ENCODE measurements at regions not wholly inside any gene's neighbourhood (a gene's known extent, or its start where the extent isn't known, plus 50 kb on each side); places are given as distances from the start of the nearest gene placed in this dataset.

DNA sequence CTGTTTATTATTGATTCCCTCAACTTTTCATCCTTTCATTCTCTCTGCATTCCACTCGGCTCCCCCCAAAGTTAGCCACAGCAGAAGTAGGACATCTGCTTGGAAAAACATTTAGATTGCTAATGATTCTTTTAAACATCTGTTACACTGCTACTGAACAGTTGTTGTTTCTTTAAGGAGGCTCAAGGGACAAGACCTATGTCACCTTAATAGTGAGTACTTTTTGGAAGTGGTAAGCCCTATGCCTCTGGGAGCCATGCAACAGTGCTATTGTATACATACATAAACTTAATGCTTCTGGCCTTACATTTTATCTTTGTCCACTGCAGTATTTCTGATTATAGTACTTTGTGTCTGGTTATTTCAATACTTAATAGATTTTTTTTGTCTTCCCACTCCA lies 628.2 kb upstream of the FOXG1 start:
- WGBS (ENCODE audit: insufficient coverage) = no CpG with 5 or more reads among the region's 1 CpG
- peak; percentile 77 for DNase-seq
- no peaks in the 10 kb centered on the region for H3K9me3 ChIP-seq (replicated peaks; ENCODE audit: control insufficient read depth, low read depth, low read length)

DNA sequence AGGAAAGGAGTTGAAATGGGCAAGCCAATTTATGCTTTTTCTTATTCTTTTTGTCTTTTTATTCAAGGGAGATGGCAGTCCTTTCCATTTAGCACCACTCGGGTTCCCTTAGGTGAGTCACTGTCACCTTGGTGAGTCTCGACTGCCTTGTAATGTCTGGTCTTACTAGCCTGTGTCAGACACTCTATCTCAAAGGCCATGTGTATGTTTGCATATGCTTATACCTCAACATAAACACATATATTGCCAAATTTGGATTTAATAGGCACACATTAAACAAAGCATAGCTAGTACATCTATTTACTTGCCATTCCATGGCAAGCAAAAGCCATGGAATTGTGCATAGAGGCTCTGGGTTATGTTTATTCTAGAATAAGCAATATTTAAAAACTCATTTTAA lies 624.9 kb upstream of the FOXG1 start:
- no peak overlapping the region for H3K27ac ChIP-seq (ENCODE audit: low read length)
- no CpG with 5 or more reads among the region's 2 CpGs for WGBS (ENCODE audit: insufficient coverage)

More for the DNA sequence above, 628.2 kb upstream of the FOXG1 start:
- Histone ChIP-seq H3K36me3 (ENCODE audit: control insufficient read depth, insufficient read depth, low read length) (no peaks in the 10 kb centered on the region), H3K4me1 (ENCODE audit: control insufficient read depth, insufficient read depth, low read length) (no peaks in the 10 kb centered on the region), H3K4me3 (ENCODE audit: low read length) (no peak overlapping the region), H3K27me3 (ENCODE audit: control insufficient read depth, insufficient read depth, low read length) (no peaks in the 10 kb centered on the region), H3K27ac (ENCODE audit: low read length) (no peak overlapping the region)

DNA sequence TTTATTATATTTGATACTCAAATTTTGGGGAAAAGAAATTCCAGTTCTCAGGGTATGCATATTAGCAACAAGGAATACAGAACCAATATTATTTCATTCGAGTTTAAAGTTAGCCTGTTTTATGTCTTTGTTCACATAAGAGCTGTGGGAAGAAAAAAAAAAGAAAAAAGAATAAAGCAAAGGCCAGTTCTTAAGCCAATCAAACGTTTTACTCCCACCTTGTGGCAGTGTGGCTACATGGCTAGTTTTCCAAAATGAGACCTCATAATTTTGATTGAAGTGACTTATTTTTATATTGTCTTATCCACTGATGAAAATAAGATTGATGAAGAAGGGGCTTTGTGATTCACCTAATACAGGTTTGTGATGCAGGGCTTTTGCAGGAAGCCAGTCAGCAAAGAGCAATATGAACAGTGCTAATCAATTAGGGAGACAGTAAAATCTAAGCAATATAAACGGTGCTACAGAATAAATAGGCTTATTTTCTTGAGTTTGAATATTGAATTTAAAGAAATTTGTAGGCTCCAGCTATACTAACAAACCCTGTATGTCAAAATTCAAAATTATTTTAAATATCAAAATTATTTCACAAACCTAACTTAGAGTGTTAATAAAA lies 624.1 kb upstream of the FOXG1 start:
- DNase-seq = peak; percentile 66
- Histone ChIP-seq H3K9me3 (replicated peaks; ENCODE audit: control insufficient read depth, low read depth, low read length) (peaks cover 4% of the 10 kb centered on the region), H3K36me3 (ENCODE audit: control insufficient read depth, insufficient read depth, low read length) (no peaks in the 10 kb centered on the region), H3K27me3 (ENCODE audit: control insufficient read depth, insufficient read depth, low read length) (no peaks in the 10 kb centered on the region), H3K4me1 (ENCODE audit: control insufficient read depth, insufficient read depth, low read length) (no peaks in the 10 kb centered on the region), H3K27ac (ENCODE audit: low read length) (no peak overlapping the region), H3K4me3 (ENCODE audit: low read length) (no peak overlapping the region)
- WGBS (ENCODE audit: insufficient coverage) = no CpG with 5 or more reads among the region's 3 CpGs

More for the DNA sequence above, 624.9 kb upstream of the FOXG1 start:
- DNase-seq = no peak
- Histone ChIP-seq H3K27me3 (ENCODE audit: control insufficient read depth, insufficient read depth, low read length) (no peaks in the 10 kb centered on the region), H3K9me3 (replicated peaks; ENCODE audit: control insufficient read depth, low read depth, low read length) (no peaks in the 10 kb centered on the region), H3K4me3 (ENCODE audit: low read length) (no peak overlapping the region), H3K36me3 (ENCODE audit: control insufficient read depth, insufficient read depth, low read length) (no peaks in the 10 kb centered on the region), H3K4me1 (ENCODE audit: control insufficient read depth, insufficient read depth, low read length) (no peaks in the 10 kb centered on the region)

DNA sequence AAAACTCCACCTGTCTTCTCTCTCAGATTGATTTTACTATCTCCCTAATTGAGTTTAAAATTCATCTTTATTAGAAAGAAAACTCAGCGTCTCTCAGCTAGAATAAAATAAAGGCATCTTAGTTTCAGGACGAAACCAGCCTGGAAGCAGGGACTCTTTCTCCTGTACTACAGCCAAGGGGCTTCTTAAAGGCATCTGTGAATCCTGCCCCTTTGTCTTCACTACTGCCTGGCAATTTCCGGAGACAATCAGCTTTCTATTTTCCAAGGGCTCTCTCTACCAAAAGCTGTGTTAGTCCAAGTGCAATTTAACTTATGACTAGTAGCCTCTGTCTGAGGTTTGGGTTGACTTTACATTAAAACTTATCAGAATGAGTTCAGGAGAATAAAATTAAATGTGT lies 623.3 kb upstream of the FOXG1 start:
- WGBS (ENCODE audit: insufficient coverage) = 32% methylated on average over 2 of the region's 3 CpGs
- H3K27me3 ChIP-seq (ENCODE audit: control insufficient read depth, insufficient read depth, low read length) = no peaks in the 10 kb centered on the region

DNA sequence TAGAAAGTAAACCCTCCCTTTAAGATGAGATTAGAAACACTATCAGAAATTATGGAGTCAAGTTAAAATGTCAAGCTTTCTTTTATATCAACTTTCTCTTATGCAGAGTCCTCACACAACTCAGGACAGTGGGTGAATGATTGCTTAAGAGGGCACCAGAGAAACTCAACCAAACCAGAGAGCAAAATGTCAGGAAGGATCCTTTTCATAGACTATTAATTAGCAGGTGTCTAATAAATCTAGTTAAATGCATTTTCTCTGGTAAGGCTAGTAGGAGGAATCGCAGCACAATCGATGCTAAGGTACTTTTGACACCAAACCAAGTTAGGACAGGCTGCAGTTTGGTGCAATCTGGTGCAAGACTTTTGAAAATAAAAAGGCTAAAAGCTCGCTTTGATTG lies 614.7 kb upstream of the FOXG1 start:
- DNase-seq = no peak
- Histone ChIP-seq H3K4me1 (ENCODE audit: control insufficient read depth, insufficient read depth, low read length) (no peaks in the 10 kb centered on the region), H3K9me3 (replicated peaks; ENCODE audit: control insufficient read depth, low read depth, low read length) (peaks cover 5% of the 10 kb centered on the region), H3K27me3 (ENCODE audit: control insufficient read depth, insufficient read depth, low read length) (no peaks in the 10 kb centered on the region), H3K27ac (ENCODE audit: low read length) (no peak overlapping the region), H3K36me3 (ENCODE audit: control insufficient read depth, insufficient read depth, low read length) (no peaks in the 10 kb centered on the region), H3K4me3 (ENCODE audit: low read length) (no peak overlapping the region)
- whole genome bisulfite sequencing (ENCODE audit: insufficient coverage) = no CpG with 5 or more reads among the region's 3 CpGs

More for the DNA sequence above, 623.3 kb upstream of the FOXG1 start:
- no peaks in the 10 kb centered on the region for H3K4me1 ChIP-seq (ENCODE audit: control insufficient read depth, insufficient read depth, low read length)
- H3K4me3 ChIP-seq (ENCODE audit: low read length) = no peak overlapping the region
- H3K27ac ChIP-seq (ENCODE audit: low read length) = no peak overlapping the region
- H3K9me3 ChIP-seq (replicated peaks; ENCODE audit: control insufficient read depth, low read depth, low read length) = peaks cover 5% of the 10 kb centered on the region
- H3K36me3 ChIP-seq (ENCODE audit: control insufficient read depth, insufficient read depth, low read length) = no peaks in the 10 kb centered on the region
- DNase-seq = peak; percentile 2

DNA sequence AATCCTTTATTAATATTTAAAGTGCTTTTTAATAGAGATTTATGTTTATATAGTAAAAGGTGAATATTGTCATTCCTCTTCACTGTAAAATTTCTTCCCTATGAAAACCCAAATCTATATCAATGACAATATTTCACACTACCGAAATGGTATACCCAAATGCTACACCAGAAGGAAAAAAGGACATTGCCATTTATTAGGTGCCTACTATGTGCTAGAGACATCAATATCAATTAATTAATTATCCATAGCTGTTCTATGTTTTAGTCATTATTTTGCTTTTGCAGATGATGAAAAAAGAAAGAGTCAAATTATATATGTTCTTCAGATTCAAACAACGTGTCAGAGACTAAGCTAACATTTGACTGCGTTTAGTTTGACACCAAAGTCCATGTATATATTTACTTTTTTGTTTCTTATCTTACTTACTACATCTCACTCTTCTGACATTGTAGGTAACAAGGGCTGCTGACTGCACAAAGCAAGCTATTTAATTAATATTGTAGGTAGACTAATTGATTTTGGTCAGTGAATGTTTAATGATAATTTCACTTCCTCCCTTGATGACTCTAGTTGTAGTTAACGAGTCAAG lies 614.0 kb upstream of the FOXG1 start:
- Histone ChIP-seq H3K9me3 (replicated peaks; ENCODE audit: control insufficient read depth, low read depth, low read length) (peaks cover under 1% of the 10 kb centered on the region), H3K4me1 (ENCODE audit: control insufficient read depth, insufficient read depth, low read length) (no peaks in the 10 kb centered on the region), H3K27me3 (ENCODE audit: control insufficient read depth, insufficient read depth, low read length) (no peaks in the 10 kb centered on the region), H3K36me3 (ENCODE audit: control insufficient read depth, insufficient read depth, low read length) (no peaks in the 10 kb centered on the region), H3K27ac (ENCODE audit: low read length) (no peak overlapping the region), H3K4me3 (ENCODE audit: low read length) (no peak overlapping the region)
- no CpG with 5 or more reads among the region's 4 CpGs for WGBS (ENCODE audit: insufficient coverage)
- DNase-seq = no peak

DNA sequence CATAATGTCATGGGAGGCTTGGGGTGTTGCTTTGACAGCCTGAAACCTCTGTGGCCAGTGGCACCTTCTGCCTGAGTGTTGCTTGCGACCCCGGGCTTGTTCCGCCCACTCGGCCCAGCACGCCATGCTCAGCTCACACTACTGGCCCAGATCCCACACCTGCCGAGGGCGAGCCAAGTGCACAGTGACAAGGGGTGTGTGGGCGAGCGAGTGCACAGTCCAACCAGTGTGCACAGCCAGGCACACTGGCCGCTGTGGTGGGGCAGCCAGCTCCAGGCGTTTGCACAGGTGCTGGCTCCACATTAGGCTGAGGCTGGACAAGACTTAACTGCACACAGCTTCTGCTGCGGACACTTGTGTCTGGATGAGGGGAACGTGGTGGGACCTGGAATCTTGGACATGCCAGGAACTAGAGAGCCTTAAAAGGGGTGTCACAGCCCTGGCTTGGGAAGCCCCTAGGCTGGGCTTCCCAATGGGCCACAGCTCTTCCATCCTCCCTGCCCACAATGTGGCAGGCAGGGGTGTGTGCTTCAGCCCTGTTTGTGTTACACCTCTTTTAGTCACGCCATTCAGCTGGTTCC lies 609.2 kb upstream of the FOXG1 start:
- DNase-seq = no peak
- H3K27ac ChIP-seq (ENCODE audit: low read length) = no peak overlapping the region
- 93% methylated on average over 13 of the region's 14 CpGs for WGBS (ENCODE audit: insufficient coverage)

DNA sequence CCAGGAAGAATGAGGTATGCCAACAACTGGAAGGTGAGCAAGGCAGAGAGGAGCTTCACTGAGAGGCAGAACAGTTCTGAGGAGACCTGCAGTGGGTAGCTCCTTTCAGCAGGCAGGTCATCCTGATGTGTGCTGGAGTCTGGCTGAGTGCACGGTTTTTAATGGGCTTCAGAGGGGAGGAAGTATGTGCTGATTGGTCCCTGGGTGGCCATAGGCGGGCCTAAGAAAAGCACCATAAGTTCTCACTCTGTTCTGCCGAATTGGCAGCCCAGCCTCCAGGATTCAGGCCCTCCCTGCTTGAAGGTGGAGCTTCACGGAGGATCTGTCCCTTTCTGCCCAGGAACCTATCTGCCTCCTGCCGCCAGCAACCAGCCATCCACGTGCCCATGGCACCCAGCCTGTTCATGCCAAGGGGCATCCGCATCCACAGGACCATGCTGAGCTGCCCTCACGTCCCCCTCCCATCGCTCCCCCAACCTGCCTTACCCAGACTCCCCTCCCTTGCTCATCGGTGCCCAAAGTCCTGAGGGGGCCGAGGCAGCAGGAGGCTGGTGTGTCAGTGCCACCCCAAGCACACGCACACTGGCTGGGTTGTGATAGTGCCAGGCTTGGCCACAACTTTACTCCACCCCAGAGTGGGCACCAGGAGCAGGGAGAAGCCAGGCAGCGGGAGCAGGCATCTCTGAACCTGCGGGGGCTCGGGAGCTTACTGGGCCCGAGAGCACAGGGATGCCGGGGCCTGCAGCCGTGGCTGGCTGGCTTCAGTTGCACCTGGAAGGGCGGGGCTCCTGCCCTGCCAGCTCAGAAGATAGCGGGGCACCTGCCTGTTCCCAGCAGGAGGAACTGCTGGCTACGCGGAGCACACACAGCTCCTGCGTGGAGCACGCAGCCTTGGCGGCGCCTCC lies 608.4 kb upstream of the FOXG1 start:
- WGBS (ENCODE audit: insufficient coverage) = 89% methylated on average over 26 of the region's 26 CpGs
- no peak overlapping the region for H3K27ac ChIP-seq (ENCODE audit: low read length)
- no peak overlapping the region for H3K4me3 ChIP-seq (ENCODE audit: low read length)
- H3K9me3 ChIP-seq (replicated peaks; ENCODE audit: control insufficient read depth, low read depth, low read length) = no peaks in the 10 kb centered on the region
- no peaks in the 10 kb centered on the region for H3K27me3 ChIP-seq (ENCODE audit: control insufficient read depth, insufficient read depth, low read length)
- no peaks in the 10 kb centered on the region for H3K4me1 ChIP-seq (ENCODE audit: control insufficient read depth, insufficient read depth, low read length)
- no peak for DNase-seq
- no peaks in the 10 kb centered on the region for H3K36me3 ChIP-seq (ENCODE audit: control insufficient read depth, insufficient read depth, low read length)

More for the DNA sequence above, 609.2 kb upstream of the FOXG1 start:
- Histone ChIP-seq H3K27me3 (ENCODE audit: control insufficient read depth, insufficient read depth, low read length) (no peaks in the 10 kb centered on the region), H3K36me3 (ENCODE audit: control insufficient read depth, insufficient read depth, low read length) (no peaks in the 10 kb centered on the region), H3K4me1 (ENCODE audit: control insufficient read depth, insufficient read depth, low read length) (no peaks in the 10 kb centered on the region), H3K9me3 (replicated peaks; ENCODE audit: control insufficient read depth, low read depth, low read length) (no peaks in the 10 kb centered on the region), H3K4me3 (ENCODE audit: low read length) (no peak overlapping the region)

DNA sequence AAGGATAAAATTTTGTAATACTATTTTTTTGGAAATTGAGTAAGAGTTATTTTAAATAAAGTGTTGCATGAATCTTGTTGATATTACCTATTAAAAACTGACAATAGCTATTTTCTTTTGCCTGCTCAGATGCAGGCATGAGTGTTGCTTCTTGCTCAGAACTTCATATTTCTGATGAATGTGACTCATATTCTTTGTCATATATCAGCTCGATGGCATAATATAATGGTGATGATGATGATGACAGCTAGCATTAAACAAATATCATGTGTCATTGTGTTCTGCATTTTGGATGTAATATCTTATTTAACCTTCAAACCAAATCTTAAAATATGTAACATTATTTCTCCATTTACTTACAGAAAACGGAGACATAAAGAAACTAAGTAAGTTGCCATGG lies 605.5 kb upstream of the FOXG1 start:
- Histone ChIP-seq H3K4me1 (ENCODE audit: control insufficient read depth, insufficient read depth, low read length) (no peaks in the 10 kb centered on the region), H3K4me3 (ENCODE audit: low read length) (no peak overlapping the region), H3K27ac (ENCODE audit: low read length) (no peak overlapping the region), H3K36me3 (ENCODE audit: control insufficient read depth, insufficient read depth, low read length) (no peaks in the 10 kb centered on the region), H3K27me3 (ENCODE audit: control insufficient read depth, insufficient read depth, low read length) (no peaks in the 10 kb centered on the region), H3K9me3 (replicated peaks; ENCODE audit: control insufficient read depth, low read depth, low read length) (no peaks in the 10 kb centered on the region)
- DNase-seq = no peak
- WGBS (ENCODE audit: insufficient coverage) = no CpG with 5 or more reads among the region's 2 CpGs

DNA sequence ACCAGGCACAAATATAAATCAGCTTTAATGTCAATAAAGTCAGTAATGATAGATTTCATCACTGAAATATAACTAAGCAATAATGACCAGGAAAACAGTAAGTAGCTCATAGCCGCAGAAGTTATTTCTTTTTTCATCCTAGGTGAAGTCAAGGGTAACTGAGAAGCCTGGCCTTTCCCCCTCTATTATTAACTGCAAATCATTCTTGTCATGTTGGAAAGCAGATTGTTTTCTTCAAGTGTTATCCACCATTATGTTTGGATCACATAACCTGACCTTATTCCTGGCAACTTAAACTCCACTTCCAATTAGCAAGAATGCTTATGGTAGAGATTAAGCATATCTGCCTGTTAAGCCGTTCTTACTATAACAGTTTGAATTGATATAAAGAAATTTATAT lies 603.4 kb upstream of the FOXG1 start:
- H3K9me3 ChIP-seq (replicated peaks; ENCODE audit: control insufficient read depth, low read depth, low read length) = peaks cover 2% of the 10 kb centered on the region
- WGBS (ENCODE audit: insufficient coverage) = no CpG with 5 or more reads among the region's 2 CpGs
- no peak overlapping the region for H3K27ac ChIP-seq (ENCODE audit: low read length)
- no peak overlapping the region for H3K4me3 ChIP-seq (ENCODE audit: low read length)
- no peaks in the 10 kb centered on the region for H3K36me3 ChIP-seq (ENCODE audit: control insufficient read depth, insufficient read depth, low read length)
- no peaks in the 10 kb centered on the region for H3K27me3 ChIP-seq (ENCODE audit: control insufficient read depth, insufficient read depth, low read length)
- no peak for DNase-seq
- no peaks in the 10 kb centered on the region for H3K4me1 ChIP-seq (ENCODE audit: control insufficient read depth, insufficient read depth, low read length)

All from muscle of leg (tissue), 3 donors.